ENCODE measurements at regions not wholly inside any gene's neighbourhood (a gene's known extent, or its start where the extent isn't known, plus 50 kb on each side); places are given as distances from the start of the nearest gene placed in this dataset.

- TF ChIP-seq TAF1 (IDR thresholded peaks at IDR 0.05; ENCODE audit: borderline replicate concordance, insufficient read depth, low read length) (no peak), POLR2AphosphoS5 (IDR thresholded peaks at IDR 0.05; ENCODE audit: low read depth, low read length) (no peak)
Observed at GRCh38 chr2:208619993-208620392, 213.4 kb downstream of the PTH2R start.

All from PFSK-1 (cell line).